ENCODE measurements at regions not wholly inside any gene's neighbourhood (a gene's known extent, or its start where the extent isn't known, plus 50 kb on each side); places are given as distances from the start of the nearest gene placed in this dataset.

DNA sequence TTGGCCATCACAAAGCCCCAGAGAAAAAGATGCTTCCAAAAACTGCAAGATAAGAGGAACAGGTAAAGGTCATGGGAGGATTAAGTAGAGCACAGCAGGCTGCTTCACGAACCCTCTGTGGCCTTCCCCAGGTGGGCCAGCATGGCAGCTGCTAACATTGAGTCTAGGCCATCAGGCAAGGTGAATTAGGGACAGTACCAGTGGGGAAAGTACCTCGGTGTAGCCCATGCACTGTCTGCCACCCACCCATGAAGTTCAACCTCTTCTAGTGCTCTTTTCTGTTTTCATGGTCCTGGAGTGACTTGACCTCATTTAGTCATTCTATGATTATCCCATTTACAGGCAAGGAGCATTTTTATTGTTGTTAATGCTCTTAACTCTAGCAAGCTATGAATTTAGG is 108.6 kb upstream of the DUSP22 start:
- no peaks in the 10 kb centered on the region for H3K9me3 ChIP-seq (ENCODE audit: control insufficient read depth, low read length)
- no peaks in the 10 kb centered on the region for H3K36me3 ChIP-seq (ENCODE audit: control insufficient read depth, insufficient read depth, low read length)
- no peak overlapping the region for H3K4me3 ChIP-seq (ENCODE audit: low read depth, low read length)
- H2AFZ ChIP-seq, result no peak overlapping the region
- no peak overlapping the region for H3K27ac ChIP-seq
- no peaks in the 10 kb centered on the region for H3K27me3 ChIP-seq (ENCODE audit: control insufficient read depth, insufficient read depth, low read length)
- no peaks in the 10 kb centered on the region for H3K4me1 ChIP-seq
- H3K4me2 ChIP-seq (ENCODE audit: low read length), result no peak overlapping the region
- no peaks in the 10 kb centered on the region for H3K79me2 ChIP-seq
- H3K9ac ChIP-seq, result no peak overlapping the region
- TF ChIP-seq, protein P1, sequence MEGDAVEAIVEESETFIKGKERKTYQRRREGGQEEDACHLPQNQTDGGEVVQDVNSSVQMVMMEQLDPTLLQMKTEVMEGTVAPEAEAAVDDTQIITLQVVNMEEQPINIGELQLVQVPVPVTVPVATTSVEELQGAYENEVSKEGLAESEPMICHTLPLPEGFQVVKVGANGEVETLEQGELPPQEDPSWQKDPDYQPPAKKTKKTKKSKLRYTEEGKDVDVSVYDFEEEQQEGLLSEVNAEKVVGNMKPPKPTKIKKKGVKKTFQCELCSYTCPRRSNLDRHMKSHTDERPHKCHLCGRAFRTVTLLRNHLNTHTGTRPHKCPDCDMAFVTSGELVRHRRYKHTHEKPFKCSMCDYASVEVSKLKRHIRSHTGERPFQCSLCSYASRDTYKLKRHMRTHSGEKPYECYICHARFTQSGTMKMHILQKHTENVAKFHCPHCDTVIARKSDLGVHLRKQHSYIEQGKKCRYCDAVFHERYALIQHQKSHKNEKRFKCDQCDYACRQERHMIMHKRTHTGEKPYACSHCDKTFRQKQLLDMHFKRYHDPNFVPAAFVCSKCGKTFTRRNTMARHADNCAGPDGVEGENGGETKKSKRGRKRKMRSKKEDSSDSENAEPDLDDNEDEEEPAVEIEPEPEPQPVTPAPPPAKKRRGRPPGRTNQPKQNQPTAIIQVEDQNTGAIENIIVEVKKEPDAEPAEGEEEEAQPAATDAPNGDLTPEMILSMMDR (IDR thresholded peaks at IDR 0.05), result no peak

DNA sequence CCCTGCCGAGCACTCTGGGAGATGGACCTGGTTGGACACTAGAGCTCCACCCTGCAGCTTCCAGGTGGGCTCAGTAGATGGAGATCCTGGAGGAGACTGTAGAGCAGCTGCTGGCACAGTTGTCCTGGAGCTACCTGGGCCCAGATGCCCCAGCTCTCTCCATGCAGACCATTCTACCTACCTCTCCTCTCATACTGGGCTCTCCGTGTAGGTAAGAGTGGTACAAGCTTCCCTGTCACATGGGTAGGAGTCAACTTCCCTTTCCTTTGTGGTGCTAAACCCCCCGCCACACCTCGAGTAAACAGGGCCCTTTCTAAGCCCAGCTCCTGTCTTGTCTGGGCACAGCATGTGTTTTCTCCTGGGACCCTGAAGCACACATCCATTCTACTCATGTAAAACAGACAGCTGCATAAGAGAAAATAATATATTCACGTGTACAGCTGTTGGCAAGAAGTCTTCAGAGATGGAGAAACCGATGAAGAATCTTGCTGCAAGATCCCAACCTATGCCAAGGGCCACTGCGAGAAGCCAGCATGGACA is 108.1 kb upstream of the DUSP22 start:
- Histone ChIP-seq H3K9me3 (ENCODE audit: control insufficient read depth, low read length) (no peaks in the 10 kb centered on the region), H2AFZ (no peak overlapping the region), H3K9ac (no peak overlapping the region), H3K4me2 (ENCODE audit: low read length) (no peak overlapping the region), H3K79me2 (no peaks in the 10 kb centered on the region), H3K27ac (no peak overlapping the region), H3K36me3 (ENCODE audit: control insufficient read depth, insufficient read depth, low read length) (no peaks in the 10 kb centered on the region), H3K4me1 (no peaks in the 10 kb centered on the region), H3K4me3 (ENCODE audit: low read depth, low read length) (no peak overlapping the region), H3K27me3 (ENCODE audit: control insufficient read depth, insufficient read depth, low read length) (no peaks in the 10 kb centered on the region)
- TF ChIP-seq, protein P1 (IDR thresholded peaks at IDR 0.05), result no peak

DNA sequence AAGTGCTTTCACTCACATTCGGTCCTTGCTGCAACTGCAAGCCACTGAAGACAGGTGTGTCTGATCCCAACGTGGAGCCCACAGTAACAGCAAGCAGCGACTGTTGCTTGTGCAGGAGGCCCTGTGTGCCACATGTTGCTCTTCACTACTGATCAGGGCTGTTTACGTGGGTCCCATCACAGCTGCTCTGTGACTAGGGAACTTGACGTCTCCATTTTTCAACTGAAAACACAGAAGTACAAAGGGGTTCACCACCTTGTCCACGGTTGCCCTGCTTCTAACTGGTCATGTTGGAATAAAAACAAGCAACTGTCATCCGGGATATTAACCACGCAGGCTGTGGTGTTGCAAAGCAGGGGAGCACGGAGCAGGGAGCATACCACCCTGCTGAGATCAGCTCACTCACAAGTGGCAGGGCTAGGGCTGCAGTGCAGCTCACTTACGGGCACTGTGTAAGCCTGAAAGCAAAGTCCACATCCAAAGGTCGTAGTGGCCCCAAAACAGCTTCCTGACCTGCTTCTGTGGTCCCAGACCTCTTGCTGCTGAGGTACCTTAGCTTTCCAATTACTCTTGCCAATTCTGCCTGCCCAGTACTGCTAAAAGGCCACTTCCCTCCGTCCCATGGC is 105.8 kb upstream of the DUSP22 start:
- Histone ChIP-seq H2AFZ (no peak overlapping the region), H3K4me1 (no peaks in the 10 kb centered on the region), H3K9me3 (ENCODE audit: control insufficient read depth, low read length) (no peaks in the 10 kb centered on the region), H3K9ac (no peak overlapping the region), H3K4me2 (ENCODE audit: low read length) (no peak overlapping the region), H3K4me3 (ENCODE audit: low read depth, low read length) (no peak overlapping the region), H3K36me3 (ENCODE audit: control insufficient read depth, insufficient read depth, low read length) (no peaks in the 10 kb centered on the region), H3K27ac (no peak overlapping the region), H3K79me2 (no peaks in the 10 kb centered on the region), H3K27me3 (ENCODE audit: control insufficient read depth, insufficient read depth, low read length) (no peaks in the 10 kb centered on the region)
- TF ChIP-seq, protein P1 (IDR thresholded peaks at IDR 0.05), result no peak

DNA sequence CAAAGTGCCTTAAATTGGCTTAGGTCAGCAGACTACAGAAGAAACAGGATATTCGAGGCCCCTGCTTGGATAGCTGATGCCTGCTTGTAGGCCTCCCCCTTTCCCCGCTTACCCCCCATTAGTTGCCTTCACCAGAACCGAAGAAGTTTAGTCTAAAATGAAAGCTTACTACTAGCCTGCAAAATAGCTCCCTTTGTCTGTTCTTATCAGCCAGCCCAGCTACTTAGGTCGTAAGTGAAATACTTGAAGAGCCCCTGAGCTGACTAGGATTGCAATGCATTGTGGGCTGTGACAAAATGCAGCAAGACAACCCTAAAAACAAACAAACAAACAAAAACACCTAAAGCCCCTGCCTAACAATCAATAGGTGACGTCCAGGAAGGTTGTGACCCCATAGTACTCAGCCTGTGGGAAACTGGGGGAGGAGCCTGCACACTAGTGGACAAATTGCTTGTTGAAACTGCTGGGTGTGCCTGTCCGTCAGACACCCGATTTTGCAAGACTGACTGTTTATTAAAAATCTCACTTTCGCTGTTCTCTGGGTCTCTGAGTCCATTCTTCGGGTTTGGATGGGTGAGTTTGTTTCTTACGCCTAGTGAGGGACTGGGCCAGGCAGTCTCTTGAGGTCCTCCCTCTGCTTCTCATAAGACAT is 105.0 kb upstream of the DUSP22 start:
- no peaks in the 10 kb centered on the region for H3K79me2 ChIP-seq
- no peak overlapping the region for H3K4me3 ChIP-seq (ENCODE audit: low read depth, low read length)
- no peak overlapping the region for H3K4me2 ChIP-seq (ENCODE audit: low read length)
- H3K9ac ChIP-seq, result no peak overlapping the region
- no peaks in the 10 kb centered on the region for H3K4me1 ChIP-seq
- no peak overlapping the region for H2AFZ ChIP-seq
- TF ChIP-seq, protein P1 (IDR thresholded peaks at IDR 0.05), result no peak
- H3K36me3 ChIP-seq (ENCODE audit: control insufficient read depth, insufficient read depth, low read length), result no peaks in the 10 kb centered on the region
- no peaks in the 10 kb centered on the region for H3K9me3 ChIP-seq (ENCODE audit: control insufficient read depth, low read length)
- no peaks in the 10 kb centered on the region for H3K27me3 ChIP-seq (ENCODE audit: control insufficient read depth, insufficient read depth, low read length)
- H3K27ac ChIP-seq, result no peak overlapping the region

All from parathyroid adenoma (tissue), 2 donors.